Sigmoid colon (tissue), 6 donors: ENCODE measurements at regions not wholly inside any gene's neighbourhood (a gene's known extent, or its start where the extent isn't known, plus 50 kb on each side); places are given as distances from the start of the nearest gene placed in this dataset.

ENCODE experiments used
- DNase-seq: peaks from one replicate; pipeline ENCODE4 v3.0.0-alpha.2; 2019
- H3K27ac ChIP-seq, 4 donors: fragments of 200-600 bp; sonication (generic); one replicate each; pipeline ENCODE4 v1.5.1; 2016 to 2019; ENCODE audit warnings: mild to moderate bottlenecking in 1 of 4
- H3K27me3 ChIP-seq, 3 donors: fragments of 200-600 bp; sonication (generic); one replicate each; pipeline ENCODE4 v1.5.1; 2019; ENCODE audit warnings: mild to moderate bottlenecking in 1 of 3
- H3K36me3 ChIP-seq, 4 donors: fragments of 200-600 bp; sonication (generic); one replicate each; pipeline ENCODE4 v1.5.1; 2016 to 2019
- H3K4me1 ChIP-seq, 4 donors: fragments of 200-600 bp; sonication (generic); one replicate each; pipeline ENCODE4 v1.5.1; 2017 to 2019
- H3K4me3 ChIP-seq, 4 donors: fragments of 200-600 bp; sonication (generic); one replicate each; pipeline ENCODE4 v1.5.1; 2017 to 2019; ENCODE audit warnings: mild to moderate bottlenecking in 2 of 4, moderate library complexity in 1 of 4
- H3K9me3 ChIP-seq, 4 donors: fragments of 200-600 bp in 3 of 4; sonication (generic) in 3 of 4; one replicate each; pipeline versions ENCODE4 v1.5.1 to v1.6.1; 2013 to 2019
- CTCF ChIP-seq, 4 experiments: fragments of 450-650 bp in 3 of 4; fragments of 200-600 bp in 1 of 4; IDR thresholded peaks; one replicate each; pipeline ENCODE4 v1.5.1; 2016 to 2019; ENCODE audit warnings: antibody characterized with exemption in 4 of 4, mild to moderate bottlenecking in 3 of 4, moderate library complexity in 2 of 4
- EP300 ChIP-seq, 4 donors: sonication (generic); formaldehyde crosslinking; IDR thresholded peaks; one replicate each; pipeline ENCODE4 v1.6.1; 2017; ENCODE audit warnings: antibody characterized with exemption in 4 of 4
- POLR2A ChIP-seq, 2 donors: fragments of 450-650 bp; IDR thresholded peaks; one replicate each; pipeline ENCODE4 v1.6.1; 2016; ENCODE audit warnings: antibody characterized with exemption in 2 of 2, mild to moderate bottlenecking in 2 of 2, moderate library complexity in 2 of 2
- POLR2AphosphoS5 ChIP-seq, 4 donors: sonication (generic); formaldehyde crosslinking; IDR thresholded peaks; one replicate each; pipeline ENCODE4 v1.6.1; 2017; ENCODE audit warnings: antibody characterized with exemption in 4 of 4
- WGBS, 2 donors: extraction: QIAGEN DNeasy Blood & Tissue Kit; methylation state at CpG; one replicate each; pipeline ENCODE4 v1.1.7; 2013; 5-methylcytosine and 5-hydroxymethylcytosine counted together
- intact Hi-C: fragments of 100-400 bp; cut with DNase I; formaldehyde crosslinking; loops from one replicate; pipeline ENCODE4 v1.15.1; 2023
- donor health status: healthy with polysubstance abuse.
- donor health status: healthy.

DNA sequence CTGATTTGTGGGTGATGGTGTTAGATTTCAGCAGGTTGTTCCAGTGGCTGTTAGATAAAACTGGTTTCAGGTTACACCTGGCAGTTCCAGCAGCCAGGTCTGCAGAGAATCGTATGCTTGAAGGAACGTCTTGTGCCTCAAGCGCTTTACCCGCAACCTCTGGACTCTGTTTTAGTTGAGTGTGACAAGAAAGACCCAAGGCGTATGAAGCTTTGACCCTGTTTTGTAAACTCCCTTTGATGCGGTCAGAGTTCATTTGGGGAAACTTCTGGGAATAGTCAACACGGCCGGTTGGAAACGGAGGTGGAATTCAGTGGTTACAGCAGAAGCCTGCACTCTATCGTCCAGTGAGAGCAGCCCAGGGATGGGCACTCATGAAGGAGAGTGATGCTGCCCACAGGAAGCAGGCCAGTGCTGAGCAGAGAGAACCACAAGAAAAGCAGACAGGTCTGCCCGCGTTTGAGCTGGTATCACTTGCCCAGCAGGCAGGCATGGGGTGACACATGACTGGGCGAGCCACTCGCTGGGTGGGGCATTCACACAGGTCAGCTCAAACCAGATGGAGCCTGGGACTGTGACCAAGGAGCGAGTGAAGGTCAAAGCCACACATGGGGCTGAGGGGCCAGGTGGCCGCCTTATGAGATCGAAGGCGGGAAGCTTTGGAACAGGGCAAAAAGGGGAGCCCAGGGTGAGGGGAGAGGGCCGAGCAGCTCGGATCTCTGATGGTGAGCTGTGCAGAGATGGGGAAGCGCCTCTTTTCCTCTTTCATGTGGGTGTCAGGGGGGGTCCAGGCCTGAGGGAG lies 99.6 kb upstream of the MBOAT2 start:
- Histone ChIP-seq H3K9me3 (no peaks in the 10 kb centered on the region), H3K27ac (no peak overlapping the region), H3K4me1 (peaks cover 0 to 21% (median 16%) of the 10 kb centered on the region in 4 donors), H3K36me3 (no peaks in the 10 kb centered on the region), H3K27me3 (no peaks in the 10 kb centered on the region), H3K4me3 (no peak overlapping the region)
- 83 to 86% methylated on average over 21 of the region's 21 CpGs for WGBS, 2 donors
- DNase-seq, result no peak
- intact Hi-C loops, result no loop called here
- TF ChIP-seq POLR2A (IDR thresholded peaks at IDR 0.05), result no peak
- TF ChIP-seq CTCF (IDR thresholded peaks at IDR 0.05), result no peak
- TF ChIP-seq EP300 (IDR thresholded peaks at IDR 0.05), result no peak
- no peak for TF ChIP-seq POLR2AphosphoS5 (IDR thresholded peaks at IDR 0.05)

GRCh38 chr2:9101763-9102425 lies 98.4 kb upstream of the MBOAT2 start:
- Histone ChIP-seq H3K9me3 (no peaks in the 10 kb centered on the region), H3K27me3 (no peaks in the 10 kb centered on the region), H3K27ac (no peak overlapping the region), H3K36me3 (no peaks in the 10 kb centered on the region), H3K4me3 (no peak overlapping the region), H3K4me1 (peaks cover 0 to 10% (median 8%) of the 10 kb centered on the region in 4 donors)
- TF ChIP-seq CTCF (IDR thresholded peaks at IDR 0.05) (no peak), EP300 (IDR thresholded peaks at IDR 0.05) (no peak), POLR2A (IDR thresholded peaks at IDR 0.05) (no peak), POLR2AphosphoS5 (IDR thresholded peaks at IDR 0.05) (no peak)
- no peak for DNase-seq
- intact Hi-C loops, result no loop called here
- 78 to 94% methylated on average over 11 of the region's 11 CpGs for WGBS, 2 donors

- Histone ChIP-seq H3K9me3 (no peaks in the 10 kb centered on the region), H3K4me3 (no peak overlapping the region), H3K4me1 (peaks cover 0 to 12% (median 10%) of the 10 kb centered on the region in 4 donors), H3K36me3 (no peaks in the 10 kb centered on the region), H3K27me3 (no peaks in the 10 kb centered on the region), H3K27ac (no peak overlapping the region)
- intact Hi-C loops, result no loop called here
- 89% methylated on average over 10 of the region's 10 CpGs for WGBS, 2 donors
- TF ChIP-seq CTCF (IDR thresholded peaks at IDR 0.05) (no peak), POLR2AphosphoS5 (IDR thresholded peaks at IDR 0.05) (no peak), EP300 (IDR thresholded peaks at IDR 0.05) (no peak), POLR2A (IDR thresholded peaks at IDR 0.05) (no peak)
- DNase-seq, result no peak
These were observed 96.8 kb upstream of the MBOAT2 start for GRCh38 chr2:9100080-9100876.

- Histone ChIP-seq H3K4me3 (no peak overlapping the region), H3K4me1 (peaks cover 0 to 17% (median 13%) of the 10 kb centered on the region in 4 donors), H3K27me3 (no peaks in the 10 kb centered on the region), H3K9me3 (no peaks in the 10 kb centered on the region), H3K36me3 (no peaks in the 10 kb centered on the region), H3K27ac (no peak overlapping the region)
- no peak for DNase-seq
- 64 to 88% methylated on average over 9 of the region's 9 CpGs for WGBS, 2 donors
- intact Hi-C loops, result no loop called here
- no peak for TF ChIP-seq POLR2A (IDR thresholded peaks at IDR 0.05)
- TF ChIP-seq EP300 (IDR thresholded peaks at IDR 0.05), result no peak
- TF ChIP-seq CTCF (IDR thresholded peaks at IDR 0.05), result no peak
- no peak for TF ChIP-seq POLR2AphosphoS5 (IDR thresholded peaks at IDR 0.05)
These were observed 95.9 kb upstream of the MBOAT2 start for GRCh38 chr2:9099341-9099751.
